T-helper 9 cell (primary cell): ENCODE measurements at regions not wholly inside any gene's neighbourhood (a gene's known extent, or its start where the extent isn't known, plus 50 kb on each side); places are given as distances from the start of the nearest gene placed in this dataset.

Experiments used
- DNase-seq: peaks from one replicate; pipeline ENCODE4 v3.0.0-alpha.2; 2020

DNA sequence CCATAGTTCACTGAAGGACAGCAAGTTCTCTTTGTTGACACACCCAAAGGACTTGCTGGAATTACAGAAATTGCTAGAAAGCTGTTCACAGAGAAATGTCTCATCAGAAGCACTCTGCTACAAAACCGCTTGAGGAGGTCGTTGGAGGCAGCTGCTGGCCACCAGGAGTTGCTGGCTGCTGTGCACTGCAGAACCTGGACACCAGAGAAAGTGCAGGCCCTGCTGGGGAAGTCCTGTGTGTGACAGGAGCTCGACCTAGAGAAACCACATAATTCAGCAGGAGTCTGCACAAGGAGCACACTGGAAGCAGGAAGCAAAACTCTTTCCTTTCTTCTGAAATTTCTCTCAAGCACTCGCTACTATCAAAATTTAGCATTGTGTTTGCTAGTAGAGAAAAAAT, 461.5 kb upstream of the GHITM start:
- no peak for DNase-seq

DNA sequence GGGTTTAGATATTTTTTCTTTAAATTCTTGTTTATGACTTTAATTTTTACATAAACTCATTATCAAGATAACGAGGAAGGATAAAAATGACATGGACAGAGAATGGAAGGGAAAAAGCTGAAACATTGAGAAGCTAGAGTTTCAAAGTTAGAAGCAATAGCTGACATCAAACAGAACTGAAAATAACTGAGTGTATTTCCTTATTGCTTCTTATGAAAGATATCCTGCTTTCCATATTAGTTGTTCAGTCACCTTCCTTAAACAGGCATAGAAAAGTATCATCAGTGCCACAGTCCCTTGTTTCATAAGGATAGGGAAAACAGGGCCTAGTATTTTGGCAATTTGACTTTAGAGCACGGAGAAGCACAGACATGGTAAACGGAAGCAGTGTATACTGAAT, 460.5 kb upstream of the GHITM start:
- no peak for DNase-seq

DNA sequence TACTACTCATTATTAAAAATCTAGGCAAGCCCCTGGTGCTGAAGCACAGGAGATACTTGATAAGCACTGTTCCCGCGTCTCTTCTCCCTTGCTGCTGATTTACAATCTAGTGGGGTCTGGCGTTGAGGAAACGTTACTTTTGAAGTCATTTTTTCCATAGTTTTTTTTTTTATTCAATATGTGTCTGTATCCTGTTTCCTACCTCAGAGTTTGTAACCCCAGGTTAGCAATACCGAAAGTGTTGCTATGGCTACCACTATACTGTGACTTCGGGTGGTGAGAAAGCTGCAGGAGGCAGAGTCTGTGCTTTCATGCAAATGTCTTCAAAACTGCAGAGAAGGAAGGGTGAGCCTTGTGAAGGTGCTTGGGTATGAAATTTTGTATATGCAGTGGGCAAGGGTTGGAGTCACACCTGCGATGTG, 458.8 kb upstream of the GHITM start:
- no peak for DNase-seq

DNA sequence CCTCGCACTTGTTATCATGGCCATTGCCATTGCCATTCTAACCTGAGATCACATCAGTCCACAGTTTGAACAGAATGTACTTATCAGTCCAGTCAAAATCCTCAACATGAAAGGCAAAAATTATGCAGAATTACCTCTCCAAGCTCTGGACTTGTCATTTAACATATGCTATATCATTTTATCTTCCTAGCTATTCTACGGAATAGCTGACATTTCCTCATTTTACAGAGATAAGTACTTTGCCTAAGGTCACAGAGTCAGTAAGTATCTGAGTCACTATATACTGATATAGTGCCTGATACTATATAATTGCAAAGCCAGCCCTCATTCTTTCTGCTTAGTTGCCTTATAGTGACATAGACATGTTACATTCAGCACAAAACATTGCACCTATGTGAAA, 456.9 kb upstream of the GHITM start:
- no peak for DNase-seq

DNA sequence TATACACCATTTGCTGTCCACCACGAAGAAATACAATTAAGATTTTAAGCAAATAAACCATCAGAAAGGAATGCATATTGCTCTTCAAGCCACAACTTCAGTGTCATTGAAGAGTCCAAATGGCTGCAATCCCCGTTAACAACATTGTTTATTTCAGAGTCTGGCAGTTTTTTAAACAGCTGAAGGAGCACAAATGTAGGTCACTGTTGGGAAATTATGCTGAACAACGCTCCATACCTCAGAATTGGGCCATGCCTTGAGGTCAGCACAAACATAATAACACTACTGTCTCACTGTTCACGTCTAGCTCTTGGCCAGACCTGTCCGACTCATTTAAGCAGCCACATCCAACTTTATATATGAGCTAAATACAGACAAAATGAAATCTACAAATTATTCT, 453.9 kb upstream of the GHITM start:
- DNase-seq: no peak

DNA sequence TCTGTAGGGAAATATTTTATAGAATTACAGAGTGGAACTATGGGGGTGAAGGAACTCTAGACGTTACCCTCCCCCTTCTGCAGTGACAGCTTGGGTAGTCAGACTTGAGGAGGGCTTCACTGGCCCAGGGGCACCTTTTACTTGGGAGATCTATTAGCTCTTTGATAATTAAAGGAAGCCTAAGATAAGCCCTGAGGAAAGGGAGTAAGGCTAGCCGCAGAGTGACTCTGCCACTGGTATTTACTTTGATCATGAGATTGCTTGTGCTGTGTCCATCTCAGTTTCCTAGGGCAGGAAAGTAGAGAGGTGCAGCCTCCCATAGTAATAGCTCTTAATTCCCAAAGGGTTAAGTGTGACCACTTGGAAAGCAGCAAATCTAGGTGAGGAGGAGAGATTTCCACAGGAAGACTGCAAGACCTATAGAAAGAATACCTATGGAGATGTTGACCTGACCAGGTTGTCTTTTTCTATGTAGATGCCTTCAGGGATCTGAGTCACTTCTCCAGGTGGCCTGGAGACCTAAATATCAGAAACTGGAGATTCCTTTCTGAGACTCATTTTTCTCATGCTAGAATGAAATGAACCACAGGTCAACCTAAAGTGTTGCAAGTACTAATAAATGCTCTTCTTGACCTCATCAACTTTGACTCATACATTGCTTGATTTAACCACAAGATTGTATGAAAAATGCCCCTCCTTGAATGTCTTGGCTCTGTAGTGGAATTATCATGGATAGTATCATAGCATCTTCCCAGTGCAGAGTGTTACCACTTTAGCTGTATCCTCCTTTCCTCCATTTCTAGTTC, 447.3 kb upstream of the GHITM start:
- no peak for DNase-seq

DNA sequence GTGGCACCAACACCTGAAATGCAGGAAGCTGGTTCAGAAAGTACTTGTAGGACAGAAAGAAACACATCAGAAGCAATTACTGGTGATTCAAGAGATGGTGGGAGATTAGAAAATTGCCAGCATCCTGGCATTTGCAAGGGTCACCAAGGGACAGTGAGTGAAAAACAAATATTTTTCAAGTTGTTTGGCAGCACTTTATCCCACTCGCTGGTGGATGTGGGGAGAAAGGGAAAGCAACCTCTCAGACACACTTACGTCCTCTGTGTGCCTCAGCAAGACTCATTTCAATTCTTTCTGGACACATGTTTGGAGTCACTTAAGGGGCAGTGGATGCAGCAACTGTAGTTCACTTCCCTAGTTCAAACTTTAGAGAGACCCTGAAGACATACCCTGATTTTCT, 440.4 kb upstream of the GHITM start:
- no peak for DNase-seq

DNA sequence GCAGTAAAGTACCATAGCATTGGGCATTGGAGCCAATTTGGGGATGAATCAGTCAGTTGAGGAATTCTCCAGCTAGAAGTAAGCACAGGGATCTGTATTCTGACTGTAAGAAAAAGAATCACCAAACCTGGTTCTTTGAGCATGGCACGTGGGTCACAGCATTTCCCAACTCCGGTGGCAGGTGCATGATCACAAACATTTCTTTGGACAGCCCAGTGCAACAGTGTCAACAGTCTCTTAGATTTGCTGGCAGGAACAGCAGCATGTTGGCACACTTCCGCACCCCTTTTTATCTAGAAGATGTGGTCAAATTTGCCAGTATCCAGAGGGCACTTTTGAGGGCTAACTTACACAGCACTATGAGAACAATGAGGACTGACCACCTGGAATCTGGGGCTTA, 437.5 kb upstream of the GHITM start:
- DNase-seq: no peak

DNA sequence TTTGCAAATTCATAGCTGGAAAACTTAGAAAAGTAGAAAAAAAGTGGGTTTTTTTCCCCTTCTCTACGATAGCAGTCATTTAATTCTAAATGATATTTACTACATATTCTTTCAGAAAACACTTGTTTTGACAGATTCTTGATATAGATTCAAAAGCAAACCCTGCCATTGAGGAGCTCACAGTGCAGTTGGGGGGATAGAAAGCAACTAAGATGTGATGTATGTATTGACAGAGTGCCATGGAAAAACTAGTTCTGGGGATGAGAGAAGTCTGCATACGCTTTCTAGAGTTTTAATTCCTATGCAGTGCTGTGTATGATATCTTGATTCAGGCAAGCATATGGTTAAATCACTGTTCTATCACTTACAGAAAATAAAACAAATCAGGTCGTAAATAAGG, 436.6 kb upstream of the GHITM start:
- no peak for DNase-seq

DNA sequence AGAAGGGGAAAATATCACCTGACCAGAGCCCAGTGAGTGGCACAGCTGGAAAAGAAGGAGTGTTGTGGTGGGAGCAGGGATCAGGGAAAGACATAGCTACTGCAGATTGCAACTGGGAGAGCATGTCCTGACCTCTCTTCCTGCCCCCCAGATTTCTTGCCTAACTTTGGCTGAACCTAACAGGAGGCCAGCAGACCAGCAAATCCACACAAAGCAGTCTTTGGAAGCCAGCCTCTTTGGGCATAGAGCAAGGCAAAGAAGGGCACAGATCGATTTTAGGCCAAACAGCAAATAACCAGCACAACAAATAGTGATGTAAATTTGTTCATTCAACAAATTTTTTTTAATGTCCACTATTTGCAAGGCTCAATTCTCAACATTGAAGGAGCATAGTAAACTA, 433.2 kb upstream of the GHITM start:
- no peak for DNase-seq

DNA sequence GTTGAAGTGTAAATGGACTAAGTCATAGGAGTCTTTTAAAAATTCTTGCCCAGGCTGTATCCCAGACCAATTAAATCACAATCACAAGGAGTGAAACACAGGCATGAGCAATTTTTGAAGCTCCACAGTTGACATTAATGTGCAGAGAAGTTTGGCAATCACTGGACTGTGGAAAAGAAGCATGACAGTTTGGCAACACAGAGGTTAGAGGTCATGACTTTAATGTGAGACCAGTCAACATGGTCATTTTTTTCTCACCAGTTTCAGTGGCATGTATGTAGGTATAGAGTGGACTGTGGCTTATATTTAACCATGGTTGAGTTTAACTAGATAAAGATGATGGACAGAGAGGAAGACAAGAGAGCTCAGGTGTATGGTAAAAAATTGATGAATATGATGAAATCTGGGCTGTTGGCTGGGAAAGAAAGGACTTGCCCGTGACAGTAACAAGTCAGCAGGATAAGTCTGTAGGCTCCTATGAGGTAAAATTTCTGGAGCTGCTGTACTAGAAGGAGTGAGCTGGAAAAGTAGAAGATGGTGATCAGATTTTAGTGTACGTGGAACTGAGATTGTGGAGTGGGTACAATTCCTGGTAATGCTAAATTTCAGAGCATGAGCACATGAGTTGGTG, 432.2 kb upstream of the GHITM start:
- no peak for DNase-seq

DNA sequence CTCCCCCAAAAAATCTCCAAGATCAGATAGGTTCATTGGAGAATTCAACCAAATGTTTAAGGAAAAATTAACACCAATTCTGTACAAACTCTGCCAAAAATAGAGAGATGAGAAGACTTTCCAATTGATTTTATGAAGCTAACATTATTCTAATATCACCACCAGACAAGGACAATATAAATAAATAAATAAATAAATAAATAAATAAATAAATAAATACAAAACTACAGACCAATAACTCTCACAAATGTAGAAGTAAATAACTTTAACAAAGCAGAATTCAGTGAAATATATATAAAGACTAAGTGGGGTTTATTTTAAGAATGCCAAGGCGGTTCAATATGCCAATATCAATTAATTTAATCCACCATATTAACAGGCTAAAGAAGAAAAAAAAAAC, 425.9 kb upstream of the GHITM start:
- no peak for DNase-seq

DNA sequence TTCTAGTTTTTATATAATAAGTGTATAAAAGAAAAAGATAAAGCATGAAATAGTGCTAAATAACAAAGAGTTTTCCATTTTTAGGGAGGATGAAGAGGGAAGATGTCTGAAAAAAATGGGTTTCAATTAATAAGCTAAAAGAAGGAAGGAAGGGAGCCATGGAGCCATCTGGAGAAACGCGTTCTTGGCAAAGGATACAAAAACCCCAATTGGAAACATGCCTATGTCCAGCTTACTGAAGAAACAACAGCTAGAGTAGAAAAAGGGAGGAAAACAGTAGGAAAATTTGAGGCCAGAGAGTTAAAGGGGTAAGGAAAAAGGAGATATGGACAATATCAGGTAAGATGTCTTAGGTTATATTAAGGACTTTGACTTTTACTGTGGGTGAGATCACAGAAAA, 416.2 kb upstream of the GHITM start:
- no peak for DNase-seq

DNA sequence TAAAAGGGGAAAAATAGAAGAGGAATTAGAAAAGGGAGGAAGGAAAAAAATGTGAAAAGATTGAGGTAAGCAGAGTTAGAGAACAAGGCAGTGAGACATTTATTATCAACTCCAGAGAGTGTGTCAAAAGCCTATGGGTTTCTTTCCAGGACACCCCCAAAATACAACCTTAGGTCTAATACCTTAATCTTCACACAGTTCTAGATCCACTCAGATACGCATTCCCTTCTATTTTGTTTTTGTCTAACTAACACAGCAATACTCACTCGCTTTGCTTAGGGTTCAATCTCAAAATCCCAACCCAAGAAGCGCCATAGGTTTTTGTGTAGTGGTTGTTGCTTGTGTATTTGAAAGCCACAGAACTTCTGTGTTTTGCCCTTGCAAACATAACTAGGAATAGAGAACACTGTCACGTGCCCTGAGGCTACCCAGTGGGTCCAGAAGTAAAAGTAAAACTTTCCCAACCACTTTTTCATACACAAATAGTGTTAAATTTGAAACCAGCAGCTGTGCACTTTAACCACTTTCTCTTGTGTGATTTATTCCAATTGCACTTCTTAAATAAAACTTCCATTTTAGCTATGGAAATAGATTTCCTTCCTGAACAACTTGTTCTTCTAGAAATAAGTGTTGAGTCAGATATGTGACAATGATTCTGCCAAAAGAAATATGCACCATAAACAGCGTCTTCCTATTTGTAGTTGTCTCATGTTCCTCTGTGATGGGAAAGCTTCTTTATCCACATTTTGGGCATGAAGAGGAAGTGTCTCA, 414.7 kb upstream of the GHITM start:
- DNase-seq: no peak

DNA sequence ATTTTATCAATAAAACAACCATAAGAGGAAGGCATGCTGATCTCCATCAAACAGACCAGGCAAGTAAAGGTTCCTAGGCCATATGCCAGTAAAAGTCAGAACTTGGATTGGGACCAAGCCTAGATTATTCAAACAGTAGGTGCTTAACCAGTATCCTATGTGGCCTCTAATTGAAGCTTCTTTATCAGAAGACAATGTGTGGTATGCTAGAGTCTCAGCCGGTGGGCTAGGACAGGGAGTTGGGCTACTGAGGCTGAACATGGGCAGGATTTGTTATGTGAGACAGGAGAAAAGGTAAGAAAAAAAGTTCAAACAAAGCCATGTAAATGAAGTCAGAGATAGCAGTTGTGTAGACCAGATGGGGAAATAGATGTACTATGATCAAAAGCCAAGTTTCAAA, 413.7 kb upstream of the GHITM start:
- DNase-seq: no peak

DNA sequence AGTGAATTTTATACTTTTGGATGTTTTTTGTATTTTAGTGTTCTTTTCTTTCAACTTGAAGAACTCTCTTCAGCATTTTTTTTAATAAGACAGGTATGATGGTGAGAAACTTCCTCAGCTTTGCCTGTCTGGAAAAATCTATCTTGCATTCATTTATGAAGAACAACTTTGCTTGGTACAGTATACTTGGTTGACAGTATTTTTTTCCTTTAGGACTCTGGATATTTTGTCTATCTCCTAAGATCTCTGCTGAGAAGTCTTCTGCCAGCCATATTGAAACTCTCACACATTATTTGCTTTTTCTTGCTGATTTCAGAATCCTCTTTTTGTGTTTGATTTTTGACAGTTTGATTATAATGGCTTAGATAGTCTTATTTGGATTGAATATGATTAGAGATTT, 405.0 kb upstream of the GHITM start:
- no peak for DNase-seq

DNA sequence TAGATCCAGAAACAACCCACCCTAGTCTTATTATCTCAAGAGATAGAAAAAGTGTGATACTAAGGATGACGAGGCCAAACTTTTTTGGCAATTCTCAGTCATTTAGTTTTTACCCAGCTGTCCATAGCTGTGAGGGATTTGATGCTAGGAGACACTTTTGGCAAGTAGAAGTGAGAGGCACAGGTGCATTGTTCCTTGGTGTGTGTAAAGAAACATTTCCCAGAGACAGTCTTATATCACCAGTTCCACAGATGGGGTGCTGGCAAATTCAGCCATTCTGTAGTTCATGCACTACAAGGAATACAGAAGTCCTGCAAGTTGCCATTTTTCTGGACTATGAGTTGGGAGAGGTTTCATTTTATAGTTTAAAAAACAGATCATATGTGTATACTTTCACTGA, 403.3 kb upstream of the GHITM start:
- DNase-seq: no peak

DNA sequence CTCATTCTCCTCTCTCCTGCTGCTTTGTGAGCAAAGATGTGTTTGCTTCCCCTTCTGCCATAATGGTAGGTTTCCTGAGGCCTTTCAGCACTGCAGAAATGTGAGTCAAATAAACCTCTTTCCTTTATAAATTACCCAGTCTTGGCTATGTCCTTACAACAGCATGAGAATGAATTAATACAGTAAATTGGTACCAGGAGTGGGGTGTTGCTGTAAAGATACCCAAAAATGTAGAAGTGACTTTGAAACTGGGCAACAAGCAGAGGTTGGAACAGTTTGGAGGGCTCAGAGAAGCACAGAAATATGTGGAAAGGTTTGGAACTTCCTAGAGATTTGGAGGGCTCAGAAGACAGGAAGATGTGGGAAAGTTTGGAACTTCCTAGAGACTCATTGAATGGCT, 388.7 kb upstream of the GHITM start:
- DNase-seq: no peak

DNA sequence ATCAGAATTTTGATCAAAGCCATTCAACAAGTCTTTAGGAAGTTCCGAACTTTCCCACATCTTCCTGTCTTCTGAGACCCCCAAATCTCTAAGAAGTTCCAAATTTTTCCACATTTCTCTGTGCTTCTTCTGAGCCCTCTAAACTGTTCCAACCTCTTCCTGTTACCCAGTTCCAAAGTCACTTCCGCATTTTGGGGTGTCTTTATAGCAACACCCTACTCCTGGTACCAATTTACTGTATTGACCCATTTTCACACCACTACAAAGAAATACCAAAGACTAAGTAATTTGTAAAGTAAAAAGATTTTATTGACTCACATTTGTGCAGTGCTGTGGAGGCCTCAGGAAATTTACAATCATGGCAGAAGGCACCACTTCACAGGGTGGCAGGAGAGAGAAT, 385.8 kb upstream of the GHITM start:
- DNase-seq: no peak

DNA sequence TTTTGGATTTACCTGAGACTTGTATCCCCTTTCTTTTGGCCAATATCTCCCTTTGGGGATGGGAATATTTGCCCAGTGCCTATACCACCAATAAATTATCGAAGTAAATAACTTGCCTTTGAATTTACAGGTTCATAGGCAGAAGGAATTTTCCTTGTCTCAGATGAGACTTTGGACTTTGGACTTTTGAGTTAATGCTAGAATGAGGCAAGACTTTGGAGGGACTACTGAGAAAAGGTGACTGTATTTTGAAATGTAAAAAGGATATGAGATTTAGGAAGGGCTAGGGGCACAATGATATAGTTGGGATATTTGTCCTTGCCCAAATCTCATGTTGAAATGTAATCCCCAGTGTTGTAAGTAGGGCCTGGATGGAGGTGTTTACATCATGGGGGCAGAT, 384.5 kb upstream of the GHITM start:
- no peak for DNase-seq

DNA sequence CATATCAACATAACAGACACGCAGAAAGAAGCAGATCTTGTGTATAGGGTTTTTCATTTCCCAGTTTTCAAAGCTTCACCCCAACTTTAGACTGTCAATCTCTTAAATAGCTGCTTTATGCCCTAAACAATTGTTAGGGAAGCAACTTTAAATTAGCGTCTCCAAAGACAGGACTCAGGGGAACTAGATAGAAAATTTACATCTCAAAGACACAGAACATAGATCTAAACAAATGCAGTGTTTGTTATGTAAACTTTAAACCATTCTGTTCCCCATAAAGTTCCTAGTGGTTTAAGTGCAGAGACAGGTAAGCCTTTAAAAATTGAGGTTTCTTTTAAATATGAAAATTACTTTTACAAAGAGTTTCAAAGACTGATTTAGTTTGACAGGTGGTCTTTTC, 379.2 kb upstream of the GHITM start:
- DNase-seq: no peak

DNA sequence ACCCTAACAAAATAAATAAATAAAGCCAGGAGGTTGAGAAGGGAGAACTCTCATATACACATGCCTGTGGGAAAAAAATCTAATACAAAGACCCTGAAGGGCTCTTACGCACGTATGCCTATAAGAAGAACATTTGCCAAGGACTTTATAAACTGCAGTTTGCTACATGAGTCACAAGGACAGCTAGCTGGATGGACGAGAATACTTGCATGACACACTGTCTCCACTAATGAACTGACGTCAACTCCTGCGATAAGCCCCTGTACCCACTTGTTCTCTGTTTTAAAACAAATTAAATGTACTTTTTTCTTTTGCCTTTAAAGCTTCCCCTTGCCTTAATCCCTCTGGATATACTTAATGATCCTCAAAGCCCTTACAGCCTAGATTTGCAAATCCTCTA, 374.6 kb upstream of the GHITM start:
- DNase-seq: no peak

DNA sequence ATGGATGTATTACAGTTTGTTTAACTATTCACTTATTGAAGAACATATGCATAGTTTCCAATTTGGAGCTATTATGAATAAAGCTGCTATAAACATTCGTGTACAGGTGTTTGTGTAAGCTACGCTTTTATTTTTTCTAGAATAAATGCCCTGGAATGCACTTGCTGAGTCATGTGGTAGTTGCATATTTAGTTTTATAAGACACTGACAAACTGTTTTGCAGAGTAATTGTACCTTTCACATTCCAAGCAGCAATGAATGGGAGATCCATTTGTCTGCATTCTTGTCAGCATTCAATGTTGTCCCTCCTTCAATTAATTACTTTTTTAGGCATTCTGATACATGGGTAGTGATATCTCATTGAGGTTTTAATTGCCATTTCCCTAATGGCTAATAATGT, 373.6 kb upstream of the GHITM start:
- DNase-seq: no peak

DNA sequence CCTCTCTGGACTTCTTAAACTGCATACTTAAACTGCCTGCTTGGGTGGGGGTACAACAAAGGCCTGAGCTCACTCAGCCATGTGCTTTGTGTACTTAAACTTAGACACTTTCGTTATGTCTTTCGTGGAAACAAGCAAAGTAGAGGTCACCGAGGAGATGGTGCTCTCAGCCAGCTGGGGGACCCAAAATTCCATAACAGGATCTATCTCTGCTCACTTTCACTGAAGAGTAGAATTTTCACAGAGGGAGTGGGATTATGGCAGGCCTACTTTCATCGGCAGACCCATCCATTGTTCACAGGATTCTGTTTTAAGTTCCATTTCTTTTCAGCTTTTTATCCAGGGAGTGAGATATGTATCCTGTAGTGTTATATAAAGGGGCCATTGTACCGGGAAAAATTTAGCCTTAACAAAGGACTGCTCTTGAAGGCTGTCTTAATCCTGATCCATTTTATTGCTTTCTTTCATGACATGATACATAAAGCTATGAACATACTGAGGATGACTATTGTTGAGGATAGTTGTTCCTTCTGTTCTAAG, 370.0 kb upstream of the GHITM start:
- DNase-seq: no peak
